GM18520 (cell line): ENCODE measurements at regions not wholly inside any gene's neighbourhood (a gene's known extent, or its start where the extent isn't known, plus 50 kb on each side); places are given as distances from the start of the nearest gene placed in this dataset.
"Not testable (repeated sequence)": the region's sequence is repeated elsewhere in the genome, so short reads cannot be mapped to it uniquely, and the experiment has no call there.

ENCODE experiments used
- ATAC-seq: cut with Tn5 transposase; IDR thresholded peaks from one replicate; pipeline ENCODE4 v1.9.1; 2021; ENCODE audit not compliant: unreplicated experiment

DNA sequence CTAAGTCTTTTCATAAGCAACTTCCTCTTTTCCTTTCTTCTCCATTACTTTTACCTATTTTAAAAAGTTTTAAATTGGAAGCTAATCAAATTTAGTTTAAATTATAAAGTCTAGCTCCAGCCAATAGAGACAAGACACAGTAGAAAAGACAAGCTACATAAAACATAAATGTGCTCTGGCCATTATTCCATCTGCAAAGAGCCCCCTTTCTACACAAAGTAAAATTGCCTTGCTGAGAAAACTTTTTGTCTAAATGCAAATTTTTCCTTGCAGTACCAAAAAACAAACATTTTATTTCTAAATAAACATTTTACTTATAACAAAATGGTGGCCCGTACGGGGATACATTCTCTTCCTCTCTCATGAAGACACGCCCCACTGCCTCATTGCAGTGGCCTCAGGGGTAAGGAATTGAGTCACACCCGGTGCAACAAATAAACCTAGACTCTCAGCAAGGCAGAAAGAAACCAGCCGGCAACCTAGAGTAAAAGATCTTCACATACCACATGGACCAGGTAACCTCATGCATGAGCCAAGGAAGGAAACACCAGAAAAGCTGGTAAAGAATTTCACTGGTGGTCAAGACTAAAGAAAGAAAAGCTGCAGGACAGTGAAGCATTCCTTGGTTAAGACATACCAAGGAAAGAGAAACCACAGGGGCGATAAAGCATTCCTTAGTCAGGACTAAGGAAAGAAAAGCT is 71.6 kb upstream of the ZNF746 start:
- no peak for ATAC-seq

DNA sequence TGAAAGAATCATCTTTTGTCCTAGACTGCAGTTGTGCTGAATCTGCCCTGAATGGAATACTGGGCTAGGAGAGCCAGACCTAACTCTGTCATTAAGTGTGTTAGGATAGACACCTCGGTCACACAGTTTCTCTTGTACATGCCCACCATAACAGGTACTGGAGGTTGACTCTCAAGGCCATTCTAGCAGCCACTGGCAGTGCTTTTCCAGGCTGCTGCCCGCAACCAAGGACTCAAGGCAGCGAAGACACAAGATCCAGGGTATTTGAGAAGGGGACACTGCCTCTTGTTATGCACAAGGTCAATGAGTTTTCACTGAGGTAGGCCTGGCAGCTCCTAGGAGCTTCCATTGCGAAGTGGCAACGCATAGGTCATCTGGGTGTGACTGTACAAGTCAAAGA is 70.6 kb upstream of the ZNF746 start:
- no peak for ATAC-seq

DNA sequence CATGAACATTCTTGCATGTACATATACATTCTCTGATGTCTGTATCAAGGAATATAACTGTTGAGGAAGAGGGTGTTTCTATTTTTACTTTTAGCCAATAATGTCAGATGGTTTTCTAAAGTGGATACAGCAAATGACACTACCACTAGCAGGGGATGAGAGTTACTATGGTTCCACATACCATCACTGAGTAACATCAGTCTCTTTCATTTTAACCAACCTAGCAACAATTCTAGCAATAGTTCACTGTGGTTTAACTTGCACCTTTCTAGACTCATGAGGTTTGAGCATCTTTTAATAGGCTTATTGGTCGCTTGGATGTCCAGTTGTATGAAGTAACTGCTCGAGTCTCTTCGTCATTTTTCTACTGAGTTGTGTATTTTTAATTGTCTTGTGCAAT is 68.5 kb upstream of the ZNF746 start:
- no peak for ATAC-seq

DNA sequence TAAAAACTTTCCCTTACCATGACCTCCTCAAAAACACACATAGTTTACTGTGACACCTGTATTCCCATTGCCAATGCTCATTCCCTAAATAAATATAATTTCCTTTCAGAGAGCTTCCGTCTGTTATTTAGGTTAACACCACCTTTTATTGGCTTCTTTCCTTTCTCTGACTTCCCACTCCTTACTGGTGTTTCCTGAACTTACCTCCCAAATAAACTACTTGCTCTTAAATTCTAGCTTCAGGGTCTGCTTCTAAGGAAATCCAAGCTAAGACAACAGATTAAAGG is 67.4 kb upstream of the ZNF746 start:
- ATAC-seq, result no peak

DNA sequence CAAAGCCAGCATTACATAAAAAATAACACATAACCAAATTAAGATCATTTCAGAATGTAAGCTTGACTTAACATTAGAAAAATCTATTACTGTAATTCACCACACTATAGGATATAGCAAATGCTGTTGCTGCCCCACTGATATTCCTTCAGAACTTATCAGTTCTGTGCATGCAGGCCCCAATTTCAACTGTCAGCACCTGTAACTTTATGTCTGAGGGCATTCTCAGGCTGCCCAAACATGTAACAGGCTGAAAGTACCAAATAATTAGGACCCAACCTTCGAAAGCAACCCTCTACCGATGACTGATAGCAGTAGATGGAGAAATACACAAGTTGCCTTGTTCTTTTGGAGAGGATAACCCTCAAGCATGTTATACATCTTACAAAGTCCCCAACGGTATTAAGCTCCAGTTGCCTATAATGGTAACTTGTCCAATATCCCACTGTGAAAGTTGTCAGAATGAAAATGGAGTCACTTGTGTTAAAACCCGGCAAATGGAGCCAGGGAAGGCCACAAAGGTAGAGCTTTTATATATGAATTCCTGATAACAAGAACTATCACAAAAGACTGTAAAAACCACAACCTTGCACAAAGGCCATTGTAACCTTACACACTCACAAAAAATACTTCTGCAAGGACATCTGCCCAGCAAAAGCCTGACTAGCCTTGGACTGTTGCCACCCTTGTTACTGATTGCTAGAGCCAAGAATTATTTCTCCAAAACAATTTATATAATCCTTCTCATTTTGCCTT is 66.9 kb upstream of the ZNF746 start:
- no peak for ATAC-seq

DNA sequence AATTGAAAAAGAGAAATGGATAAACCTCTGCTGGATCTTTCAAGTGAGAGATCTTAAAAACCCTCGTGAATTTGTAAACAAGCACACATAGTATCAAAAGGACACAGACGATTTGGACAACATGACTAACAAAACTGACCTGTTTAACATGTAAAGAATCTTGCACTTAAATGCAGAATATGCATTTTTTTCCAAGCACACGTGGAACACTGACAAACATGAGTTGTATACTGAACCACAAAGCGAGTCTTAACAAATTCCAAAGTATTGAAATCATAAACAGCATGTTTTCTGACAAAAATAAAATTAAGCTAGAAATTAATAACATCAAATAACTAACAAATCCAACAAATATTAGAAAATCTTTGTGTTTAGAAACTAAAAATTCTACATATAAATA is 65.0 kb upstream of the ZNF746 start:
- no peak for ATAC-seq

DNA sequence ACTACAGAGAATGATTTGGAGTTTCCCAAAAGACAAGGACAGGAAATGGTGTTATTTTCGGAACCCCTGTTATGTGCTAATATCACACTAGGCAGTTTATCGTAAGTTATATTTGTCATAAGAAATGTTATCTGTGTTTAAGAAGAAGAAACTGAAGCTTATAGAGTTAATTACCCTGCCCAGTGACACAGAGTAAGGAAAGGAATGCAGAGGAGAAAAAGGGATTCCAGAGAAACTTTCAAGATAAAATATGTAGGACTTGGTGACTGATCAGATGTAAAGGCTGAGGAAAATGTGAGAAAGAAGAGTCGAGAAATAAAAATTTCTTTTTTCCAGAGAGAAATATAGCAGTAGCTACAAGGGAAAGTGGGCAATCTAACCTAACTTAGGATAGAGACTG is 63.5 kb upstream of the ZNF746 start:
- no peak for ATAC-seq

GRCh38 chr7:149559711-149560110 is 62.1 kb upstream of the ZNF746 start:
- no peak for ATAC-seq

DNA sequence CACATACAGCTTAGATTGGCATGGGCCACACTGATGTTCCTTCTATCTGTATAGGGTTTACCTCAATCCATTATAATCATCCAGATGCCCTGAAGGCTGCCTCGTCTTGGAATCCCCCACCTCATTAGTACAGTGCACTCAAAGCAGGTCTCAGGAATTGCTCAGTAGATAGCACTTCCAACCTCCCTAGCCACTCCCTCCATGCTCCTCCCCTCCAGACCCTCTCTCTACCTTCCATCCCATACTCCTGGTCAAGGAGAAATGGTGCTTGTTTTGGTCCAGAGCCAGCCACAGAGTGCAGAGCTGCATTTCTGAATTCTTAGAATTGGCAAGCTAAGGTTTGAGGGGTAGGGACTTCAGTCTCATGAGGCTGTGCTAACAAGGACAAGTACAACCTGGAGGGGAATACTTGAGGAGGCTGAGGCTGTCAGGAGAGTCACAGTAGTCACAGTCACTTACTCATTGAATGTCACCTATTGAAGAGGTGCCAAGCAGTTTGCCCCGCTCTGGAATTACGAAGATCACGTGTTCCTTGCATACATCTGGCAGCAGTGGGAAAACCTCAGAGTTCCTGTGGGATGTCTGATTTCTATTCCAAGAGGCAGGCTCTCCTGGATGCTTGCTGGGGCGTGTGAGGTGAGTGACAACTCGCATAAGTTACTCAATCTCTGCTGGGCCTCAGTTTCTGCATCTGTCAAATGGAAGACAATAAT is 60.7 kb upstream of the ZNF746 start:
- ATAC-seq, result no peak

DNA sequence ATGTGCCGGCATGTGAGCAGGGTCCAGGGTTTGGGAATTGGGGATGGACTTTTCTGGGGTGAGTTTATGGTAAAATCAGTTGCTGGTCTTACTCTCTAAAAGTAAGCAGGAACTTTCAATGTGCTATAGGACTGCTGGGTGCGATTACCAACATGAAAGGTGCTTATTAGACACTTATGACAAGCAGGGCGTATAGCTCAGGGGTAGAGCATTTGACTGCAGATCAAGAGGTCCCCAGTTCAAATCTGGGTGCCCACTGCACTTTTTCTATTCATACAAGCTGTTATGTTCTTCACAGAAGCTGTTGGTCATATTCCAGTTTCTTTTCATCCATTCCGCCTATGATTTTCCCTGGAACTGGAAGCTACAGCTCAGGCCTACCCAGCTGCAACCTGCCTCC is 58.9 kb upstream of the ZNF746 start:
- not testable (repeated sequence) for ATAC-seq

DNA sequence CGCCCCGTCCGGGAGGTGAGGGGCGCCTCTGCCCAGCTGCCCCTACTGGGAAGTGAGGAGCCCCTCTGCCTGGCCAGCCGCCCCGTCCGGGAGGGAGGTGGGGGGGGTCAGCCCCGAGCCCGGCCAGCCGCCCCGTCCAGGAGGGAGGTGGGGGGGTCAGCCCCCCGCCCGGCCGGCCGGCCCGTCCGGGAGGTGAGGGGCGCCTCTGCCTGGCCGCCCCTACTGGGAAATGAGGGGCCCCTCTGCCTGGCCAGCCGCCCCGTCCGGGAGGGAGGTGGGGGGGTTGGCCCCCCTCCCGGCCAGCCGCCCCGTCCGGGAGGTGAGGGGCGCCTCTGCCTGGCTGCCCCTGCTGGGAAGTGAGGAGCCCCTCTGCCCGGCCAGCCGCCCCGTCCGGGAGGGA is 57.2 kb upstream of the ZNF746 start:
- ATAC-seq, result not testable (repeated sequence)

- ATAC-seq, result not testable (repeated sequence)
These were observed 56.4 kb upstream of the ZNF746 start for GRCh38 chr7:149553991-149554390.

GRCh38 chr7:149552799-149553198 is 55.2 kb upstream of the ZNF746 start:
- ATAC-seq, result no peak
